GM12872 (cell line): ENCODE measurements at regions not wholly inside any gene's neighbourhood (a gene's known extent, or its start where the extent isn't known, plus 50 kb on each side); places are given as distances from the start of the nearest gene placed in this dataset.

ENCODE experiments used
- TF ChIP-seq, protein P1 (sequence below): IDR thresholded peaks from 3 replicates; pipeline ENCODE4 v1.5.1; 2011; ENCODE audit warnings: low read depth, mild to moderate bottlenecking, low read length, moderate library complexity; ENCODE audit not compliant: insufficient read depth

DNA sequence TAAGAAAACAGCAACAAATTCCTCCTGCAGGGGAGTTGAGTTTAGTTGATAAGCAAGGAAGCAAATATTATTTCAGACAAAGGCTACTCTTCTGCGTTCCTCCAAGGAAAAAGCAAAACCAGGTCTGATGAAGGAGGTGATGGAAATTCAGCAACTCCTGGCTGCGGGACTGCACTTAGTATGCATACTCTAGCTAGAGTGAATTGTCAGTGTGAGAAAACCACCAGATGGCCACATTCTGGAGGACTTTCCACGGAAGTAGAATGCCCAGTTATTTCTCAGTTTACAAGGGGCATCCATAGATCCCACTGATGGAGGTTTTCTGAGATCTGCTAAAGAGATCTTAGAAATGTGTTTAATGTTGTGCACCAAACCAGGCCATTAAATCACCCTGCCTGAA is 338.6 kb upstream of the PUDP start:
- TF ChIP-seq, protein P1, sequence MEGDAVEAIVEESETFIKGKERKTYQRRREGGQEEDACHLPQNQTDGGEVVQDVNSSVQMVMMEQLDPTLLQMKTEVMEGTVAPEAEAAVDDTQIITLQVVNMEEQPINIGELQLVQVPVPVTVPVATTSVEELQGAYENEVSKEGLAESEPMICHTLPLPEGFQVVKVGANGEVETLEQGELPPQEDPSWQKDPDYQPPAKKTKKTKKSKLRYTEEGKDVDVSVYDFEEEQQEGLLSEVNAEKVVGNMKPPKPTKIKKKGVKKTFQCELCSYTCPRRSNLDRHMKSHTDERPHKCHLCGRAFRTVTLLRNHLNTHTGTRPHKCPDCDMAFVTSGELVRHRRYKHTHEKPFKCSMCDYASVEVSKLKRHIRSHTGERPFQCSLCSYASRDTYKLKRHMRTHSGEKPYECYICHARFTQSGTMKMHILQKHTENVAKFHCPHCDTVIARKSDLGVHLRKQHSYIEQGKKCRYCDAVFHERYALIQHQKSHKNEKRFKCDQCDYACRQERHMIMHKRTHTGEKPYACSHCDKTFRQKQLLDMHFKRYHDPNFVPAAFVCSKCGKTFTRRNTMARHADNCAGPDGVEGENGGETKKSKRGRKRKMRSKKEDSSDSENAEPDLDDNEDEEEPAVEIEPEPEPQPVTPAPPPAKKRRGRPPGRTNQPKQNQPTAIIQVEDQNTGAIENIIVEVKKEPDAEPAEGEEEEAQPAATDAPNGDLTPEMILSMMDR: no peak

DNA sequence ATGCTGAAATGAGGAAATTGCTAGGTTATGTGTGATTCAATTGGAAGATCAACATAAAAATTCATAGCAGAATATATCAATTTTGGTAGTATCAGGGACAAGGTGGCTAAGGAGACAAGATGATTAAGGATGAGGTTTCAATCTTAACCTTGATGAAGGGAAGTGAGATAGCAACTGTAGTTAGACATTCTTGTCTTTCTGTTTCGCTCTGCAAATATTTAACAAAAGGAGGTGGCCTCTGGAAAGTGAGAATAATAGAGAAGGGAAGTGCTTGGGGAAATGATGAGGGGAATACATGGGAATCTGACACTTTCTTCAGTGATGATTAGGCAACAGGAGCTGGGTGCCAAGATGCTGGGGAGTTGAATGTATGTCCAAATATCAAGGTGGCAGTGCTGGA is 337.1 kb upstream of the PUDP start:
- TF ChIP-seq, protein P1: no peak

DNA sequence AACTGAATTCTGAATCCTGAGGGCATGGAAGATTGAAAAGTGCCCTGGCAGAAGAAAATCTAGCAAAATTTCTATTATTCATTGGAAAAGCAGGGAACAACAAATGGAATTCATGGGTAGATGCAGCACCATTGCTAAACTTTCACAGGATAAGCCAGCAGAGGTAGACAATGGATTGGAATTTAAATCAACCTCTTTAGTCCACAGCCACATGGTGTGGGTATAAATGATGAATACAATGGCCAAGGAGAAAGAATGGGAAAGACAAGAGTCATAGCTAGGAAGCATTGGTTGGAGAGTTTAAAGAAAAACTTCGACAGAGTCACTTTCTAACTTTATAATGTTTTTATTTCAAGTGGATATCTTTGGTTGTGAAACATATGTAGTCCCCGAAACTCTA is 332.8 kb upstream of the PUDP start:
- TF ChIP-seq, protein P1: no peak

DNA sequence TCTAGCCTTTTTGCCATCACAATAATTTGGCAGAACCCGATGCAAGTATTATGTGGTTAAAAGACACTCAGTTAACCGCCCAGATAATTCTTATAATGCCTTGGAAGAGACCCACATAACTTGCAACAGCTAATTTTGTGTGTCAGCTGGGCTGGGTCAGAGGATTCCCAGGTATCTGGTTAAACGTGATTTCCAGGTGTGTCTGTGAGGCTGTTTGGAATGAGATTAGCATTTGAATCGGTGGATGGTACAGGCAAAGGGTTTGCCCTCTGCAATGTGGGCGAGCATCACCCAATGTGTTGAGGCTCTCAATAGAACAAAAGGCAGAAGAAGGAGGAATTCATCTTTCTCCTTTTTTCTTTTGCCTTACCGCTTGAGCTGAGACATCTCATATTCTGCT is 314.2 kb upstream of the PUDP start:
- TF ChIP-seq, protein P1: no peak

DNA sequence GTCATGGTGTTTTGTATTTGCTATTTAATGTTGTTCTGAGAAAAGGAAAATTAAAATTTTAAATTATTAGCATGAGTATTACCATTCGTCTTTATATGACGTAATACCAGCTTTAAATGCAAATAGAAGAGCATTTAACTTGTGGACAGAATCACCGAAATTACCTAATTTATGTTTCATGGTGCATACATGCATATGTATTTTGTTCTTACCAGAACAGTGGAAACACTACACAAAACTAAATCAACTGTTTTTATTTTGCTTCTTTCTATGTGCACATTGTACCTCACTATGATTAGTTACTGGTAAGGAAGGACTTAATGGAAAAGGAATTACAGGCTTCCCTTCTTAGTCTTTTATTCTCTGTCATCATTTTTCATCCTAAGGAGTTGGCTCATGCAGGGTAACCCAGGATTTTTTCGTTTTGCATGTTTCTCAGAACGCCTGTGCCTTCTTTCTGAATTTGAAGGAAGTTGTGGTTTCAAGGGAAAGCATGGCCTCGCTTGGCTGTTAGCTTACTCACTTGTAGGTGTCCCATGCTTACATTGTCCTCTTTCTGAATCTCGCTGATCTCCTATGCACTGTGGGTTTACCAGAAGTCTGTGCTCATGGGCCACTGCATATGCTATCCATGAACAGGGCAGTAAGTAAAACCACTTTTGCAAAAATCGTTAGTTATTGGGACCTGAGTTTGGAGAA is 300.0 kb upstream of the PUDP start:
- TF ChIP-seq, protein P1: no peak

DNA sequence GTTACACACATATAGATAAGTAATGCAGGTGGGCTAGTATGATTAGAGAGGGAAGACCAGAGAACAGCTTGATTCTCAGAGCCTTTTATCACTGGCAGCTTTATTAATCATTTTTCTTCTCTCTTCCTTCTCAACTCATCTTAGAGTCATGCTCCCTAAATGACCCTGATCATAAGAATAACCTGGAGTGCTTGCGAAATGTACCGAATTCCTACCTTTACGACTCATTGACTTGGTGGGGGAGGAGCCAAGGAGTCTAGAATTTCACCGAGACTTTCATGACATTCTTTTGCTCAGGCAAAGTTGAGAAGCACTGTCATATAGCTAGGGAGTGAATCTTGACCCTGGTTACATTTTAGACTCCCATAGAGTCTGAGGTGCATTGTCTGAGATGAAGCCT is 298.9 kb upstream of the PUDP start:
- TF ChIP-seq, protein P1: no peak

DNA sequence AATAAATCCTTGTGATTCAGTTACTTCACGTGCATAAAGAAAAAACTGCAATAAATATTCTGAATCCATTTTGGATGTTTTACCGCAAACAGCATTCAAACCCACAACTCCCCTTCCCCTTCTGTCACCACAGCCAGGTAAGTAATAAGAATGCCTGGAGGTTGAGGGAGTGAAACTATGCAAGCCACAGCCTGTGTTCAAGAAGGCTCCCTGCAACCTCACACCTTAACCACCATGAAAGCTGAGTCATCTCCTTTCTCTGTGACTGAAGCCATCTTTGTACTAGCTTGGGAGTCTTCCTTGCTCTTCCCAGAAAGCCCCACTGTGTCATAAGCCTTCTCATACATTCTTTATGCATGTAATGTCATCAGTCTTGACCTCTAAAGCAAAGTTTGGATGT is 297.0 kb upstream of the PUDP start:
- TF ChIP-seq, protein P1: no peak
